Neuronal stem cell (in vitro differentiated cells): ENCODE measurements at regions not wholly inside any gene's neighbourhood (a gene's known extent, or its start where the extent isn't known, plus 50 kb on each side); places are given as distances from the start of the nearest gene placed in this dataset.

Experiments used
- DNase-seq: peaks from one replicate; pipeline ENCODE4 v3.0.0-alpha.2; 2013; ENCODE audit warnings: low spot score
- H2AFZ ChIP-seq: one replicate; pipeline ENCODE4 v1.6.1; 2013; ENCODE audit warnings: mild to moderate bottlenecking, low read length, inconsistent platforms
- H2AK5ac ChIP-seq: 2 replicates; pipeline ENCODE4 v1.6.1; 2013; ENCODE audit warnings: low read depth, mild to moderate bottlenecking, inconsistent platforms, low read length, moderate library complexity, mixed read lengths
- H2BK120ac ChIP-seq: 2 replicates; pipeline ENCODE4 v1.6.1; 2013; ENCODE audit warnings: low read depth, mild to moderate bottlenecking, inconsistent platforms, low read length, moderate library complexity, mixed read lengths
- H2BK12ac ChIP-seq: one replicate; pipeline ENCODE4 v1.6.1; 2013; ENCODE audit warnings: low read length, inconsistent platforms
- H2BK15ac ChIP-seq: 2 replicates; pipeline ENCODE4 v1.6.1; 2013; ENCODE audit warnings: mild to moderate bottlenecking, low read length, inconsistent platforms, mixed read lengths
- H2BK5ac ChIP-seq: one replicate; pipeline ENCODE4 v1.6.1; 2013; ENCODE audit warnings: inconsistent platforms, mild to moderate bottlenecking, low read length, moderate library complexity
- H3K14ac ChIP-seq: one replicate; pipeline ENCODE4 v1.6.1; 2013; ENCODE audit warnings: low read length, inconsistent platforms
- H3K18ac ChIP-seq: 2 replicates; pipeline ENCODE4 v1.6.1; 2013; ENCODE audit warnings: low read length, inconsistent platforms
- H3K23ac ChIP-seq: 2 replicates; pipeline ENCODE4 v1.6.1; 2013; ENCODE audit warnings: low read depth, mild to moderate bottlenecking, mixed read lengths, low read length, inconsistent platforms; ENCODE audit not compliant: poor library complexity
- H3K27ac ChIP-seq: replicated peaks from 3 replicates; pipeline ENCODE4 v1.5.1; 2013; ENCODE audit warnings: low read length, inconsistent platforms
- H3K27me3 ChIP-seq, 3 experiments: 2 replicates each; pipeline ENCODE4 v1.6.1; 2013; ENCODE audit warnings: low read length in 3 of 3, mild to moderate bottlenecking in 2 of 3, inconsistent platforms in 1 of 3, low read depth in 1 of 3, mixed read lengths in 1 of 3, moderate library complexity in 1 of 3; ENCODE audit not compliant: control insufficient read depth in 3 of 3, insufficient read depth in 3 of 3
- H3K36me3 ChIP-seq, 2 donors: replicated peaks in 1 of 2; 2 replicates each; pipeline ENCODE4 v1.6.1; 2013; ENCODE audit warnings: low read length in 2 of 2; ENCODE audit not compliant: control insufficient read depth in 2 of 2, insufficient read depth in 2 of 2
- H3K4ac ChIP-seq: 2 replicates; pipeline ENCODE4 v1.6.1; 2013; ENCODE audit warnings: inconsistent platforms, mild to moderate bottlenecking, low read length, moderate library complexity
- H3K4me1 ChIP-seq, 2 donors: 1 replicate in 1 of 2; 2 replicates in 1 of 2; pipeline ENCODE4 v1.6.1; 2013; ENCODE audit warnings: low read length in 2 of 2, low read depth in 1 of 2; ENCODE audit not compliant: control insufficient read depth in 2 of 2, insufficient read depth in 1 of 2
- H3K4me2 ChIP-seq: one replicate; pipeline ENCODE4 v1.6.1; 2013; ENCODE audit warnings: mild to moderate bottlenecking, low read length, inconsistent platforms; ENCODE audit not compliant: insufficient read depth, poor library complexity, severe bottlenecking
- H3K4me3 ChIP-seq, 2 donors: 2 replicates each; pipeline ENCODE4 v1.5.1; 2013; ENCODE audit warnings: low read length in 2 of 2, mild to moderate bottlenecking in 2 of 2, inconsistent platforms in 1 of 2, moderate library complexity in 1 of 2
- H3K79me1 ChIP-seq: one replicate; pipeline ENCODE4 v1.6.1; 2013; ENCODE audit warnings: low read depth, mild to moderate bottlenecking, inconsistent platforms, low read length, moderate library complexity
- H3K9ac ChIP-seq: one replicate; pipeline ENCODE4 v1.6.1; 2013; ENCODE audit warnings: mild to moderate bottlenecking, low read depth, low read length, inconsistent platforms; ENCODE audit not compliant: poor library complexity
- H3K9me3 ChIP-seq, 2 donors: replicated peaks in 1 of 2; 2 replicates each; pipeline versions ENCODE3 to v1.6.1; 2013; ENCODE audit warnings: low read length in 2 of 2, mild to moderate bottlenecking in 2 of 2, inconsistent platforms in 1 of 2, low read depth in 1 of 2, mixed read lengths in 1 of 2, moderate library complexity in 1 of 2; ENCODE audit not compliant: control insufficient read depth in 2 of 2, insufficient read depth in 1 of 2
- H4K8ac ChIP-seq: one replicate; pipeline ENCODE4 v1.6.1; 2013; ENCODE audit warnings: low read depth, mild to moderate bottlenecking, inconsistent platforms, low read length, moderate library complexity
- H4K91ac ChIP-seq: one replicate; pipeline ENCODE4 v1.6.1; 2013; ENCODE audit warnings: low read length, low read depth, mild to moderate bottlenecking, inconsistent platforms; ENCODE audit not compliant: poor library complexity
- WGBS, 2 donors: extraction: QIAGEN DNeasy Blood & Tissue Kit; methylation state at CpG; one replicate each; pipeline ENCODE4 v1.1.7; 2013; ENCODE audit warnings: missing lambda C conversion rate in 2 of 2, mixed read lengths in 1 of 2; ENCODE audit not compliant: insufficient read length in 2 of 2, insufficient replicate concordance in 1 of 2; ENCODE audit errors: extremely low coverage in 2 of 2; 5-methylcytosine and 5-hydroxymethylcytosine counted together

- H2BK12ac ChIP-seq = no peak overlapping the region
- no peak overlapping the region for H2AK5ac ChIP-seq
- no peaks in the 10 kb centered on the region for H3K36me3 ChIP-seq
- no peaks in the 10 kb centered on the region for H3K9me3 ChIP-seq
- no peak for DNase-seq
- WGBS, 2 donors = no CpG with 5 or more reads among the region's 1 CpG
- no peak overlapping the region for H2BK5ac ChIP-seq
- no peak overlapping the region for H4K8ac ChIP-seq
- no peak overlapping the region for H3K9ac ChIP-seq
- H3K14ac ChIP-seq = no peak overlapping the region
- H2AFZ ChIP-seq = no peak overlapping the region
- no peaks in the 10 kb centered on the region for H3K27me3 ChIP-seq
- H3K4me2 ChIP-seq = no peak overlapping the region
- H3K4ac ChIP-seq = no peak overlapping the region
- H3K79me1 ChIP-seq = no peaks in the 10 kb centered on the region
- H3K4me3 ChIP-seq = no peak overlapping the region
- no peak overlapping the region for H3K27ac ChIP-seq
- no peak overlapping the region for H2BK15ac ChIP-seq
- H3K4me1 ChIP-seq = peaks cover 0 to 4% of the 10 kb centered on the region in 2 donors
- no peak overlapping the region for H3K18ac ChIP-seq
- no peak overlapping the region for H3K23ac ChIP-seq
- H2BK120ac ChIP-seq = no peak overlapping the region
- H4K91ac ChIP-seq = no peak overlapping the region
Measured at GRCh38 chr4:23481566-23481965, 408.3 kb downstream of the PPARGC1A start.

- DNase-seq = no peak
- H2BK15ac ChIP-seq = no peak overlapping the region
- H3K9me3 ChIP-seq = no peaks in the 10 kb centered on the region
- H2AK5ac ChIP-seq = no peak overlapping the region
- H3K36me3 ChIP-seq = no peaks in the 10 kb centered on the region
- H3K4me2 ChIP-seq = no peak overlapping the region
- no peaks in the 10 kb centered on the region for H3K79me1 ChIP-seq
- no peak overlapping the region for H3K4ac ChIP-seq
- H2BK5ac ChIP-seq = no peak overlapping the region
- no peaks in the 10 kb centered on the region for H3K4me1 ChIP-seq
- no peak overlapping the region for H3K23ac ChIP-seq
- H4K8ac ChIP-seq = no peak overlapping the region
- no peak overlapping the region for H3K27ac ChIP-seq
- H3K18ac ChIP-seq = no peak overlapping the region
- no peak overlapping the region for H3K9ac ChIP-seq
- no peak overlapping the region for H4K91ac ChIP-seq
- no peak overlapping the region for H2BK120ac ChIP-seq
- no peaks in the 10 kb centered on the region for H3K27me3 ChIP-seq
- no peak overlapping the region for H2AFZ ChIP-seq
- H2BK12ac ChIP-seq = no peak overlapping the region
- H3K14ac ChIP-seq = no peak overlapping the region
- no peak overlapping the region for H3K4me3 ChIP-seq
Measured at GRCh38 chr4:23477905-23478304, 411.9 kb downstream of the PPARGC1A start.

- H3K9ac ChIP-seq = no peak overlapping the region
- no peak overlapping the region for H4K91ac ChIP-seq
- H3K4ac ChIP-seq = no peak overlapping the region
- no peak overlapping the region for H3K27ac ChIP-seq
- no peak overlapping the region for H2AFZ ChIP-seq
- WGBS, 2 donors = no CpG with 5 or more reads among the region's 1 CpG
- no peaks in the 10 kb centered on the region for H3K36me3 ChIP-seq
- H2AK5ac ChIP-seq = no peak overlapping the region
- H3K27me3 ChIP-seq = no peaks in the 10 kb centered on the region
- H3K23ac ChIP-seq = no peak overlapping the region
- no peak overlapping the region for H2BK15ac ChIP-seq
- DNase-seq = no peak
- no peak overlapping the region for H4K8ac ChIP-seq
- H3K9me3 ChIP-seq = no peaks in the 10 kb centered on the region
- no peak overlapping the region for H2BK12ac ChIP-seq
- H2BK5ac ChIP-seq = no peak overlapping the region
- H3K18ac ChIP-seq = no peak overlapping the region
- no peak overlapping the region for H3K14ac ChIP-seq
- no peaks in the 10 kb centered on the region for H3K4me1 ChIP-seq
- no peak overlapping the region for H2BK120ac ChIP-seq
- H3K4me2 ChIP-seq = no peak overlapping the region
- no peak overlapping the region for H3K4me3 ChIP-seq
- H3K79me1 ChIP-seq = no peaks in the 10 kb centered on the region
Measured at GRCh38 chr4:23476515-23477090, 413.2 kb downstream of the PPARGC1A start.

GRCh38 chr4:23463071-23463470, 426.8 kb downstream of the PPARGC1A start:
- Histone ChIP-seq H3K79me1 (no peaks in the 10 kb centered on the region), H3K9me3 (peaks cover 0 to 11% of the 10 kb centered on the region in 2 donors), H3K23ac (no peak overlapping the region), H3K4ac (no peak overlapping the region), H3K4me1 (no peaks in the 10 kb centered on the region), H2AFZ (no peak overlapping the region), H2BK12ac (no peak overlapping the region), H2BK120ac (no peak overlapping the region), H3K27ac (no peak overlapping the region), H3K36me3 (no peaks in the 10 kb centered on the region), H3K14ac (no peak overlapping the region), H4K8ac (no peak overlapping the region), H3K9ac (no peak overlapping the region), H2BK5ac (no peak overlapping the region), H3K4me3 (no peak overlapping the region), H3K27me3 (peaks cover 0 to 2% (median 0%) of the 10 kb centered on the region in 3 experiments), H2BK15ac (no peak overlapping the region), H2AK5ac (no peak overlapping the region), H3K18ac (no peak overlapping the region), H3K4me2 (no peak overlapping the region), H4K91ac (no peak overlapping the region)
- DNase-seq = no peak
